ENCODE measurements at regions not wholly inside any gene's neighbourhood (a gene's known extent, or its start where the extent isn't known, plus 50 kb on each side); places are given as distances from the start of the nearest gene placed in this dataset.

DNA sequence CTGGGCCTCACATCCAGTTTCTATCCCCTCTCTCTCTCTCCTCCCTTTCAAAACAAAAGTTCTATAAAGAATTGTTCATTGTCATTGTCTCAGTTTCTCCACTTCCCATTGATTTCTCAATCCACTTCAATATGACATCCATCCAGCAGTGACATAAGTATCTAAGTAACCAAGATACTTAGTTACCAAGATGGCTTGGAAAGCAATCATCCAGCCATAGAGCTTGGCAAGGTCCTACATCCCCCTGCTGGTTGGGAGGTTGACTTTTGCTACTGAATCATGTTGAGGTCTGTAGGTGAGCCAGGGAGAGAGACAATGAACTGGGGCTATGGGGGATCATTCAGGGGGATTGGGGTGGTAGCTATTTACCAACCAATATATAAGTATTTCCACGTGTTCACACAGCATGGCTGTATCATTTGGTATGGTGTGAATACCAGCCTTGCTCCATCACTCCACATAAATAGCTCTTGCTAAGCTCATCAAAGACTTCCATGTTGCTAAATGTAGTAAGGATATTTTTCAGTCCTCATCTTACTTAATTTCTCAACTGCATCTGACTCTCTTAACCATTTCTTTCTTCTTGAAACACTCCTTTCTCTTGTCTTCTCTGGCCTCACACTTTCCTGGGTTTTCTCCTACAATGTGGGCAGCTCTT is 58.8 kb upstream of the NTRK3 start:
- no peak for DNase-seq (ENCODE audit: low read depth)

GRCh38 chr15:88312941-88313579 is 56.5 kb upstream of the NTRK3 start:
- DNase-seq (ENCODE audit: low read depth): no peak

GRCh38 chr15:88309363-88309762 is 52.8 kb upstream of the NTRK3 start:
- DNase-seq (ENCODE audit: low read depth): no peak

- no peak for DNase-seq (ENCODE audit: low read depth)
Measured at GRCh38 chr15:88307344-88307743, 50.8 kb upstream of the NTRK3 start.
